ENCODE measurements at regions not wholly inside any gene's neighbourhood (a gene's known extent, or its start where the extent isn't known, plus 50 kb on each side); places are given as distances from the start of the nearest gene placed in this dataset.

DNA sequence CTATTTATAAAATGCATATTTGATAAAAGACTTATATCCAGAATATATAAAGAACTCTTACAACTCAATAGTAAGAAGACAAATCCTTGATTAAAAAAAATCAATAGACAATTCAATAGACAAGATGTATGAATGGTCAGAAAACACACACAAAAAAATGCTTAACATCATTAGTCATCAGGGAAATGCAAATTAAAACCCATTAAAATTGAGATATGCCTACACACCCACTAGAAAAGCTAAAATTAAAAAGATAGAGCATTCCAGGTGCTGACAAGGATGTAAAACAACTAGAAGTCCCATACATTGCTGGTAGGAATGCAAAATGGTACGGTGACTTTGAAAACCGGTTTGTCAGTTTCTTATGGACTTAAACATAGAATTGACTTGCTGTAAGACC lies 127.1 kb downstream of the TFAP2B start:
- Histone ChIP-seq H3K4me1 (ENCODE audit: control insufficient read depth in 2 of 3, insufficient read depth in 2 of 3, low read depth in 1 of 3, low read length in 3 of 3) (no peaks in the 10 kb centered on the region), H3K27ac (ENCODE audit: low read depth in 2 of 2, low read length in 2 of 2) (no peak overlapping the region), H3K27me3 (ENCODE audit: control insufficient read depth, insufficient read depth, low read length) (no peaks in the 10 kb centered on the region), H3K9me3 (ENCODE audit: control insufficient read depth in 2 of 3, insufficient read depth in 1 of 3, low read length in 3 of 3) (no peaks in the 10 kb centered on the region), H3K4me3 (ENCODE audit: low read length in 3 of 3) (no peak overlapping the region), H3K9ac (ENCODE audit: low read length in 3 of 3) (no peak overlapping the region), H3K36me3 (ENCODE audit: control insufficient read depth in 2 of 3, insufficient read depth in 3 of 3, low read length in 3 of 3) (no peaks in the 10 kb centered on the region)
- TF ChIP-seq CTCF (IDR thresholded peaks at IDR 0.05; ENCODE audit: borderline replicate concordance, extremely low read depth, insufficient read depth), result no peak
- intact Hi-C loops (cut with DNase I), result no loop called here
- DNase-seq (no peak), FAIRE-seq (no peak)

DNA sequence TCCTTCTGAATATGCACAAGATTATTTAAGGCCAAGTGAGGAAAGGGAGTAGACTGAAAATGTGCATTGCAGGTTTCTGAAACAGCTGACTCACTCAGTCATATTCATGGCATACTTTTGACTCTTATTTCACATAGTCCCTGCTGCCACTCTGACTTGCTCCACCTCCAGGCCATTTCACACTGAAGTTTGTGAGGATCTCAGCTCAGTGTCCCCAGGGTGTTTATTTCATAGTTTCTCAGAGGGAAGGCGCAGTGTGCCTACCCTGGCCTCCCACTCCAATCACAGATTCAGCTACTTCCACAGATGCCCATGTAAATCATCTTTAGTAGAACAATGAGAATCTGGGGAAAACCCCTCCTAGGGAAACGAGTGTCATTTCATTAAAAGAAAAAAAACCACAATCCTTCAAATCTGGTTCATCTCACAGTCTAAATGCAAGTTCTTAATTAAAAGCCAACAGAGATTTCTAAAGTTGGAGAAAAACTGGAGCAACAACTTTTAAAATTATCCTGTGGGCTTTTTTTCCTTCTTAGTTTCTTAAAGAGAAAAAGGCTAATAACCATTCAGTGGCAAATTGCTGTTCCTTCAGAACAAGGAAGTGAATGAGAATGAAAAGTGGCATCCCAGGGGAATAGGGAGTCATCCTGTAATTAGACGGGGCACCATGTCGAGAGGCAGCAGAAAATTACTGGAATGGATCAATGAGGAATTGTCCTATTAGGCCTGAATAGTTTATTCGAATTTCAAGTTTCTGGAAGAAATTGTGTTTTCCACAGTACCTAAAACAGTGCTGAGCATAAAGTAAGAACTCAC lies 133.6 kb downstream of the TFAP2B start:
- intact Hi-C loops (cut with DNase I), result no loop called here
- FAIRE-seq (no peak), DNase-seq (no peak)
- Histone ChIP-seq H3K9ac (ENCODE audit: low read length in 3 of 3) (no peak overlapping the region), H3K36me3 (ENCODE audit: control insufficient read depth in 2 of 3, insufficient read depth in 3 of 3, low read length in 3 of 3) (no peaks in the 10 kb centered on the region), H3K27me3 (ENCODE audit: control insufficient read depth, insufficient read depth, low read length) (no peaks in the 10 kb centered on the region), H3K4me1 (ENCODE audit: control insufficient read depth in 2 of 3, insufficient read depth in 2 of 3, low read depth in 1 of 3, low read length in 3 of 3) (peaks cover 0 to 4% (median 0%) of the 10 kb centered on the region in 3 donors), H3K27ac (ENCODE audit: low read depth in 2 of 2, low read length in 2 of 2) (no peak overlapping the region), H3K4me3 (ENCODE audit: low read length in 3 of 3) (no peak overlapping the region), H3K9me3 (ENCODE audit: control insufficient read depth in 2 of 3, insufficient read depth in 1 of 3, low read length in 3 of 3) (no peaks in the 10 kb centered on the region)
- no peak for TF ChIP-seq CTCF (IDR thresholded peaks at IDR 0.05; ENCODE audit: borderline replicate concordance, extremely low read depth, insufficient read depth)

- H3K27me3 ChIP-seq (ENCODE audit: control insufficient read depth, insufficient read depth, low read length), result no peaks in the 10 kb centered on the region
- H3K27ac ChIP-seq (ENCODE audit: low read depth in 2 of 2, low read length in 2 of 2), result no peak overlapping the region
- FAIRE-seq, result no peak
- H3K36me3 ChIP-seq (ENCODE audit: control insufficient read depth in 2 of 3, insufficient read depth in 3 of 3, low read length in 3 of 3), result no peaks in the 10 kb centered on the region
- no peak for TF ChIP-seq CTCF (IDR thresholded peaks at IDR 0.05; ENCODE audit: borderline replicate concordance, extremely low read depth, insufficient read depth)
- no peak overlapping the region for H3K4me3 ChIP-seq (ENCODE audit: low read length in 3 of 3)
- no peak overlapping the region for H3K9ac ChIP-seq (ENCODE audit: low read length in 3 of 3)
- intact Hi-C loops (cut with DNase I), result no loop called here
- peaks cover 0 to 4% (median 0%) of the 10 kb centered on the region in 3 donors for H3K4me1 ChIP-seq (ENCODE audit: control insufficient read depth in 2 of 3, insufficient read depth in 2 of 3, low read depth in 1 of 3, low read length in 3 of 3)
- DNase-seq, result no peak
- no peaks in the 10 kb centered on the region for H3K9me3 ChIP-seq (ENCODE audit: control insufficient read depth in 2 of 3, insufficient read depth in 1 of 3, low read length in 3 of 3)
These were observed 137.3 kb downstream of the TFAP2B start for GRCh38 chr6:50956014-50956413.

Data from kidney (tissue), 13 donors.